T-helper 2 cell treated with Interferon-gamma antibody and Interleukin-4, amounts not matched to agents 100 ng/mL and 5 ng/mL, for 36 hours (primary cell): ENCODE measurements at regions not wholly inside any gene's neighbourhood (a gene's known extent, or its start where the extent isn't known, plus 50 kb on each side); places are given as distances from the start of the nearest gene placed in this dataset.

Source experiments
- intact Hi-C: fragments of 100-400 bp; cut with micrococcal nuclease; formaldehyde crosslinking; loops from one replicate; pipeline ENCODE4 v1.15.1; 2023

- intact Hi-C loops, result no loop called here
These were observed 59.0 kb upstream of the MINAR1 start for GRCh38 chr15:79373113-79373512.

- intact Hi-C loops, result no loop called here
These were observed 58.4 kb upstream of the MINAR1 start for GRCh38 chr15:79373728-79374127.

- intact Hi-C loops, result no loop called here
These were observed 55.8 kb upstream of the MINAR1 start for GRCh38 chr15:79376383-79376782.

GRCh38 chr15:79378394-79379109, 53.6 kb upstream of the MINAR1 start:
- intact Hi-C loops, result no loop called here

GRCh38 chr15:79380755-79381497, 51.2 kb upstream of the MINAR1 start:
- intact Hi-C loops, result loop anchor here (1.0 to 2.0 kb wide), 3 partner anchors 215 to 612 kb away; no protein-coding TSS in a partner anchor

- intact Hi-C loops, result loop anchor here (1.0 to 2.0 kb wide), 3 partner anchors 215 to 612 kb away; no protein-coding TSS in a partner anchor
These were observed 50.5 kb upstream of the MINAR1 start for GRCh38 chr15:79381593-79381992.
